ENCODE measurements at regions not wholly inside any gene's neighbourhood (a gene's known extent, or its start where the extent isn't known, plus 50 kb on each side); places are given as distances from the start of the nearest gene placed in this dataset.

DNA sequence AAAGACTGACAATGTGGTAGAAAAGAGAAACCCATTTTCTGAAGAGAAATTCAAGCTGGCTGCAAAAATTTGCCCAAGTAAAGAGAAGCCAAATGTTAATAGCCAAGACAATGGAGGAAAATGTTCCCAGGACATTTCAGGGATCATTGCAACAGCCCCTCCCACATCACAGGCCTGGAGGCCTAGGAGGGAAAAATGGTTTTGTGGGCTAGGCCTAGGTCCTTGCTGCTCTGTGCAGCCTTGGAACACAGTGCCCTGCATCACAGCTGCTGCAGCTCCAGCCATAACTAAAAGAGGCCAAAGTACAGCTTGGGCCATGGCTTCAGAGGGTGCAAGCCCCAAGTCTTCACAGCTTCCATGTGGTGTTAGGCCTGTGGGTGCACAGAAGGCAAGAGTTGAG lies 332.4 kb upstream of the LRIG3 start:
- TF ChIP-seq FOXM1 (IDR thresholded peaks at IDR 0.05; ENCODE audit: borderline replicate concordance, low read depth) (no peak), ZBTB7A (IDR thresholded peaks at IDR 0.05; ENCODE audit: low read depth) (no peak), EGR1 (IDR thresholded peaks at IDR 0.05) (no peak), NFIC (IDR thresholded peaks at IDR 0.05) (no peak), CEBPB (IDR thresholded peaks at IDR 0.05) (no peak), TCF12 (IDR thresholded peaks at IDR 0.05; ENCODE audit: low read depth) (no peak), CREB1 (IDR thresholded peaks at IDR 0.05; ENCODE audit: low read depth) (no peak), EP300 (IDR thresholded peaks at IDR 0.05; ENCODE audit: borderline replicate concordance) (no peak), RAD21 (IDR thresholded peaks at IDR 0.05; ENCODE audit: low read depth) (no peak), YY1 (IDR thresholded peaks at IDR 0.05; ENCODE audit: low read depth) (no peak), TAF1 (IDR thresholded peaks at IDR 0.05; ENCODE audit: low read depth) (no peak)
- TF ChIP-seq, protein P1, sequence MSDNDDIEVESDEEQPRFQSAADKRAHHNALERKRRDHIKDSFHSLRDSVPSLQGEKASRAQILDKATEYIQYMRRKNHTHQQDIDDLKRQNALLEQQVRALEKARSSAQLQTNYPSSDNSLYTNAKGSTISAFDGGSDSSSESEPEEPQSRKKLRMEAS (IDR thresholded peaks at IDR 0.05): no peak

DNA sequence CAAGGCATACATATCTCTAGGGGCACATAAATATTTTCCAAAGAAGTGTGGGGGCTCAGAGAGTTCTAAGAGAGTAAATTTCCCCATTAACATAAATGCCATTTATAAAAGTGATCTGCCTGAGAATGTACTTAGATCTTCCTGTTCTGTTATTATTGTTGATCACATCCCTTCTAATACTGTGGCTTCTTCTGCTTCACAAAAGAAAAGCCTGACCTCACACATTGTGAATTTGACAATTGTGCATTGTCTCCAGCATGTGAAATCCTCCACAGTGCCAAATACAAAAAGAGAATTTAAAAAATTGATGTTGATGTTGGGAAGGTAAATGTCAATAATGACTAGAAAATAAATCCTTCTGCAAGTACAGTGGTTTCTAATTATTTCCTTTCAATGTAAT lies 330.5 kb upstream of the LRIG3 start:
- TF ChIP-seq EGR1 (IDR thresholded peaks at IDR 0.05): no peak
- no peak for TF ChIP-seq CEBPB (IDR thresholded peaks at IDR 0.05)
- TF ChIP-seq TEAD4 (IDR thresholded peaks at IDR 0.05): no peak
- no peak for TF ChIP-seq TCF12 (IDR thresholded peaks at IDR 0.05; ENCODE audit: low read depth)

DNA sequence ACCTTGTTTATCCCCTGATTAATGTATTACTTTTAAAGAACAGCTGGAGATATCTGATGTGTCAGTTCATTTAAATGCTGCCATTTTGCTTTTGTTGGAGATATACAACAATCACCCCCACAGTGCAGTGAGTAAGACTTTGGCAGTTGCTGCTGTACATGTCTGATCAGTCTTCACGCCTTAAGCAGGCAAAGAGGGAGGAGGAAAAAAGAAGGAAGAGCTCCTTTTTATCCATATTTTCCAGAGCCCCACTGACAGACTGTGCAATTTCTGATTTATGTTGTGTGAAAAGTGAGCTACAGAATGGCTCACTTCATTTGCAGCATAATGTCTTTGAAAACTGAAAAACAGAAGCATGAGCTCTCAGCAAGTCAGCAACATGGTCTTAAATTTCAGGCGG lies 319.7 kb upstream of the LRIG3 start:
- TF ChIP-seq NFIC (IDR thresholded peaks at IDR 0.05) (no peak), YY1 (IDR thresholded peaks at IDR 0.05; ENCODE audit: low read depth) (no peak)
- TF ChIP-seq, protein P2, sequence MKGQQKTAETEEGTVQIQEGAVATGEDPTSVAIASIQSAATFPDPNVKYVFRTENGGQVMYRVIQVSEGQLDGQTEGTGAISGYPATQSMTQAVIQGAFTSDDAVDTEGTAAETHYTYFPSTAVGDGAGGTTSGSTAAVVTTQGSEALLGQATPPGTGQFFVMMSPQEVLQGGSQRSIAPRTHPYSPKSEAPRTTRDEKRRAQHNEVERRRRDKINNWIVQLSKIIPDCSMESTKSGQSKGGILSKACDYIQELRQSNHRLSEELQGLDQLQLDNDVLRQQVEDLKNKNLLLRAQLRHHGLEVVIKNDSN (IDR thresholded peaks at IDR 0.05): no peak

DNA sequence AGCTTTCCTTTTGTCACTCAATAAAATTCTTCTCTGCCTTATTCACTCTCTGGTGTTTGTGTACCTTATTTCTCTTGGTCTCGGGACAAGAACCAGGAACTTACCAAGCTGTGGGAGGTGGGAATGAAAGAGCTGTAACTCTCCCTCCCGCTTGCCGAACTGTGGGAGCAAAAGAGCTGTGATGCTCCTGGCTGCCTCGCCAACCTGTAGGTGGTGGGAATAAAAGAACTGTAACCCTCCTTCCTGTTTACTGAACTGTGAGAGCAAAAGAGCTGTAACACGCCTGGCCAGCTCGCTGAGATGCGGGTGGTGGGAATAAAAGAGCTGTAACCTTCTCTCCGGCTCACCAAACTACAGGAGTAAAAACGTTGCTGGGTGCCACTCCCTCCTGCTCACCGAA lies 314.1 kb upstream of the LRIG3 start:
- no peak for TF ChIP-seq CEBPB (IDR thresholded peaks at IDR 0.05)
- TF ChIP-seq YY1 (IDR thresholded peaks at IDR 0.05; ENCODE audit: low read depth): no peak
- no peak for TF ChIP-seq FOXM1 (IDR thresholded peaks at IDR 0.05; ENCODE audit: borderline replicate concordance, low read depth)
- TF ChIP-seq EGR1 (IDR thresholded peaks at IDR 0.05): no peak
- TF ChIP-seq, protein P1 (IDR thresholded peaks at IDR 0.05): no peak
- no peak for TF ChIP-seq TCF12 (IDR thresholded peaks at IDR 0.05; ENCODE audit: low read depth)
- no peak for TF ChIP-seq TAF1 (IDR thresholded peaks at IDR 0.05; ENCODE audit: low read depth)

DNA sequence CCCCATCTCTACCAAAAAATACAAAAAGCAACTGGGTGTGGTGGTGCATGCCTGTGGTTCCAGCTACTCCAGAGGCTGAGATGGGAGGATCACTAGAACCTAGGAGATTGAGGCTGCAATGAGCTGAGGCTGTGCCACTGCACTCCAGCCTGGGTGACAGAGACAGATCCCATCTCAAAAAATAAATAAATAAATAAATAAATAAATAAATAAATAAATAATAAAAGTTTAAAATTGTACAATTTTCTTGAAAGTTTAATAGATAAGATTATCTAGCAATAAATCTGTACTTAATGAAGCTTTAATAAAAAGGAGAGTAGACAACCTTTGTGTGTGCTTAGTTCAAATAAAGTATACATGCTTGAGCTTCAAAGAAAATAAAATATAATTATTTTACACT lies 310.0 kb upstream of the LRIG3 start:
- no peak for TF ChIP-seq YY1 (IDR thresholded peaks at IDR 0.05; ENCODE audit: low read depth)
- TF ChIP-seq, protein P3, sequence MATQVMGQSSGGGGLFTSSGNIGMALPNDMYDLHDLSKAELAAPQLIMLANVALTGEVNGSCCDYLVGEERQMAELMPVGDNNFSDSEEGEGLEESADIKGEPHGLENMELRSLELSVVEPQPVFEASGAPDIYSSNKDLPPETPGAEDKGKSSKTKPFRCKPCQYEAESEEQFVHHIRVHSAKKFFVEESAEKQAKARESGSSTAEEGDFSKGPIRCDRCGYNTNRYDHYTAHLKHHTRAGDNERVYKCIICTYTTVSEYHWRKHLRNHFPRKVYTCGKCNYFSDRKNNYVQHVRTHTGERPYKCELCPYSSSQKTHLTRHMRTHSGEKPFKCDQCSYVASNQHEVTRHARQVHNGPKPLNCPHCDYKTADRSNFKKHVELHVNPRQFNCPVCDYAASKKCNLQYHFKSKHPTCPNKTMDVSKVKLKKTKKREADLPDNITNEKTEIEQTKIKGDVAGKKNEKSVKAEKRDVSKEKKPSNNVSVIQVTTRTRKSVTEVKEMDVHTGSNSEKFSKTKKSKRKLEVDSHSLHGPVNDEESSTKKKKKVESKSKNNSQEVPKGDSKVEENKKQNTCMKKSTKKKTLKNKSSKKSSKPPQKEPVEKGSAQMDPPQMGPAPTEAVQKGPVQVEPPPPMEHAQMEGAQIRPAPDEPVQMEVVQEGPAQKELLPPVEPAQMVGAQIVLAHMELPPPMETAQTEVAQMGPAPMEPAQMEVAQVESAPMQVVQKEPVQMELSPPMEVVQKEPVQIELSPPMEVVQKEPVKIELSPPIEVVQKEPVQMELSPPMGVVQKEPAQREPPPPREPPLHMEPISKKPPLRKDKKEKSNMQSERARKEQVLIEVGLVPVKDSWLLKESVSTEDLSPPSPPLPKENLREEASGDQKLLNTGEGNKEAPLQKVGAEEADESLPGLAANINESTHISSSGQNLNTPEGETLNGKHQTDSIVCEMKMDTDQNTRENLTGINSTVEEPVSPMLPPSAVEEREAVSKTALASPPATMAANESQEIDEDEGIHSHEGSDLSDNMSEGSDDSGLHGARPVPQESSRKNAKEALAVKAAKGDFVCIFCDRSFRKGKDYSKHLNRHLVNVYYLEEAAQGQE (IDR thresholded peaks at IDR 0.05; ENCODE audit: low read depth): no peak

DNA sequence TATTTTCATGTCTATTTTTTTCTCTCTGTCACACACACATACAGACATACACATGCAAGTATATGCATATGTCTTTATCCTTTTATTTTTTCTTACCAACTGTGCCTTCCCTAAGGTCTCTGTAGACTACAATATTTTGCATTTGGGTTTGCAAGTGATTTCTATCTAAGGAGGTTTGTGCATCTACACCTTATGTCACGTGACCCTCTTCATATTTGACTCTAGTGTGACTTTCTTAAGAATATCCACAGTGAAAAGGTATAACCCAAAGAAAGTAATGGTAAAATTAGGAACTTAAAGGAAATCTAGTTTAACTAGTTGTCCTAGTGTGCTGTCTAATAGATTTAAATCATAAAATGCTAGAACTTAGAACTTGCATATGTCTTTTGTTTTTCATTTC lies 298.8 kb upstream of the LRIG3 start:
- TF ChIP-seq CREB1 (IDR thresholded peaks at IDR 0.05; ENCODE audit: low read depth): no peak
- TF ChIP-seq NFIC (IDR thresholded peaks at IDR 0.05): no peak
- TF ChIP-seq TCF12 (IDR thresholded peaks at IDR 0.05; ENCODE audit: low read depth): no peak
- no peak for TF ChIP-seq FOXM1 (IDR thresholded peaks at IDR 0.05; ENCODE audit: borderline replicate concordance, low read depth)
- no peak for TF ChIP-seq EGR1 (IDR thresholded peaks at IDR 0.05)
- no peak for TF ChIP-seq RAD21 (IDR thresholded peaks at IDR 0.05; ENCODE audit: low read depth)
- no peak for TF ChIP-seq ZBTB7A (IDR thresholded peaks at IDR 0.05; ENCODE audit: low read depth)
- TF ChIP-seq CEBPB (IDR thresholded peaks at IDR 0.05): no peak
- TF ChIP-seq, protein P1 (IDR thresholded peaks at IDR 0.05): no peak
- TF ChIP-seq, protein P3 (IDR thresholded peaks at IDR 0.05; ENCODE audit: low read depth): no peak

DNA sequence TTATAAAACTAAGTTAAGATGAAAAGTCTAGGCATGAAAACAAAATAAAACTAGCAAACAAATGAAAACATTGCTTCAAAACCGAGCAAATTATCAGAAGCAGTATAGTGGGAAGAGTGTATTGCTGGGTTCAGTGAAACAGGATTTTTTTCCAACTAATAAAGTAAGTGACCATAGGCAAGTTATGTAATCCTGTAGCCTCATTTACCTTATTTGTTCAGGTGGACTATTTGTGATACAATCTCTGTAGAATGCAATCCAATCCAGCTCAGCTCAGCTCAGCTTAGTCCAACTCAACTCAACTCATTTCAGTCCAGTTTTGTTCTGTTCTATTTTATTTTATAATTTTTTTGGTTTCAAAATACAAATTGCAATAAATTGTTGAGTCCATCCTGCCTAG lies 276.7 kb upstream of the LRIG3 start:
- TF ChIP-seq EP300 (IDR thresholded peaks at IDR 0.05; ENCODE audit: borderline replicate concordance): no peak
- TF ChIP-seq, protein P2 (IDR thresholded peaks at IDR 0.05): no peak
- no peak for TF ChIP-seq EGR1 (IDR thresholded peaks at IDR 0.05)
